ENCODE measurements at regions not wholly inside any gene's neighbourhood (a gene's known extent, or its start where the extent isn't known, plus 50 kb on each side); places are given as distances from the start of the nearest gene placed in this dataset.

GRCh38 chr17:14471052-14471451 is 170.2 kb downstream of the HS3ST3B1 start (continued):
- TF ChIP-seq ZNF710 (CRISPR knock-in tag; IDR thresholded peaks at IDR 0.05; ENCODE audit: borderline replicate concordance) (peak; percentile 90; the same call in 1 of the 2 replicates), HDAC6 (IDR thresholded peaks at IDR 0.05; ENCODE audit: low read depth, low read length) (no peak), REXO4 (CRISPR knock-in tag; IDR thresholded peaks at IDR 0.05; ENCODE audit: borderline replicate concordance) (no peak), ZNF431 (CRISPR knock-in tag; IDR thresholded peaks at IDR 0.05; ENCODE audit: borderline replicate concordance, low read depth) (no peak), GLMP (CRISPR knock-in tag; IDR thresholded peaks at IDR 0.05; ENCODE audit: borderline replicate concordance) (no peak), ZNF883 (CRISPR knock-in tag; IDR thresholded peaks at IDR 0.05; ENCODE audit: not compliant biosample characterization) (no peak), HDAC2 (CRISPR knock-in tag; IDR thresholded peaks at IDR 0.05) (peak; percentile 54; the same call in 1 of the 2 replicates), NBN (conservative IDR thresholded peaks at IDR 0.05) (no peak), HBP1 (CRISPR knock-in tag; IDR thresholded peaks at IDR 0.05; ENCODE audit: low read depth) (no peak), ZNF33A (CRISPR knock-in tag; IDR thresholded peaks at IDR 0.05; ENCODE audit: borderline replicate concordance) (no peak), THYN1 (CRISPR knock-in tag; IDR thresholded peaks at IDR 0.05; ENCODE audit: borderline replicate concordance, low read depth) (no peak), SOX13 (IDR thresholded peaks at IDR 0.05) (no peak), SOX13 (CRISPR knock-in tag; conservative IDR thresholded peaks at IDR 0.05 in 1 of 2, IDR thresholded peaks at IDR 0.05 in 1 of 2) (peak in 1 of 2 experiments; percentile 87; a peak in 2 of 4 replicates), ZNF235 (CRISPR knock-in tag; IDR thresholded peaks at IDR 0.05; ENCODE audit: borderline replicate concordance) (no peak), AGO2 (optimal IDR thresholded peaks at IDR 0.05; ENCODE audit: low read depth, low read length) (no peak), ZNF770 (CRISPR knock-in tag; IDR thresholded peaks at IDR 0.05) (no peak), DR1 (CRISPR knock-in tag; IDR thresholded peaks at IDR 0.05) (no peak), SRF (IDR thresholded peaks at IDR 0.05; ENCODE audit: low read depth, low read length) (no peak), POLR2AphosphoS2 (IDR thresholded peaks at IDR 0.05; ENCODE audit: low read depth, low read length) (no peak), NONO (IDR thresholded peaks at IDR 0.05) (no peak), NONO (CRISPR knock-in tag; conservative IDR thresholded peaks at IDR 0.05) (0 out of 2 replicates have a peak, but pooled peaks have one; percentile 33)
- TF ChIP-seq, protein P1, sequence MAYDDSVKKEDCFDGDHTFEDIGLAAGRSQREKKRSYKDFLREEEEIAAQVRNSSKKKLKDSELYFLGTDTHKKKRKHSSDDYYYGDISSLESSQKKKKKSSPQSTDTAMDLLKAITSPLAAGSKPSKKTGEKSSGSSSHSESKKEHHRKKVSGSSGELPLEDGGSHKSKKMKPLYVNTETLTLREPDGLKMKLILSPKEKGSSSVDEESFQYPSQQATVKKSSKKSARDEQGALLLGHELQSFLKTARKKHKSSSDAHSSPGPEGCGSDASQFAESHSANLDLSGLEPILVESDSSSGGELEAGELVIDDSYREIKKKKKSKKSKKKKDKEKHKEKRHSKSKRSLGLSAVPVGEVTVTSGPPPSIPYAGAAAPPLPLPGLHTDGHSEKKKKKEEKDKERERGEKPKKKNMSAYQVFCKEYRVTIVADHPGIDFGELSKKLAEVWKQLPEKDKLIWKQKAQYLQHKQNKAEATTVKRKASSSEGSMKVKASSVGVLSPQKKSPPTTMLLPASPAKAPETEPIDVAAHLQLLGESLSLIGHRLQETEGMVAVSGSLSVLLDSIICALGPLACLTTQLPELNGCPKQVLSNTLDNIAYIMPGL (CRISPR knock-in tag; IDR thresholded peaks at IDR 0.05; ENCODE audit: borderline replicate concordance in 1 of 2, low read depth in 1 of 2), result no peak

Measured in HepG2 (cell line).